GM23338 (cell line): ENCODE measurements at regions not wholly inside any gene's neighbourhood (a gene's known extent, or its start where the extent isn't known, plus 50 kb on each side); places are given as distances from the start of the nearest gene placed in this dataset.

Source experiments
- CREB1 ChIP-seq: fragments of 250-450 bp; sonication (Bioruptor Pico); IDR thresholded peaks from 2 replicates; pipeline ENCODE4 v1.5.0; 2020; ENCODE audit warnings: low read depth, mild to moderate bottlenecking, moderate library complexity
- CTCF ChIP-seq, 2 experiments: fragments of 200-600 bp in 1 of 2; sonication (generic) in 1 of 2; conservative IDR thresholded peaks; 2 replicates each; pipeline versions ENCODE4 v1.5.1 to v1.6.1; 2016 to 2017; ENCODE audit warnings: antibody characterized with exemption in 2 of 2, low read depth in 2 of 2, mild to moderate bottlenecking in 2 of 2, moderate library complexity in 1 of 2
- ETS1 ChIP-seq: IDR thresholded peaks from 2 replicates; pipeline ENCODE4 v1.6.1; 2016; ENCODE audit warnings: antibody characterized with exemption
- EZH2 ChIP-seq: fragments of 200-600 bp; sonication (generic); IDR thresholded peaks from one replicate; pipeline ENCODE4 v1.8.0; 2017; ENCODE audit warnings: antibody characterized with exemption, mild to moderate bottlenecking, low read depth; ENCODE audit not compliant: unreplicated experiment
- EZH2phosphoT487 ChIP-seq: fragments of 200-600 bp; sonication (generic); IDR thresholded peaks from one replicate; pipeline ENCODE4 v1.8.1; 2018; ENCODE audit warnings: antibody characterized with exemption; ENCODE audit not compliant: unreplicated experiment
- JUNB ChIP-seq: IDR thresholded peaks from one replicate; pipeline ENCODE4 v1.6.1; 2016; ENCODE audit warnings: antibody characterized with exemption; ENCODE audit not compliant: unreplicated experiment
- NANOG ChIP-seq: IDR thresholded peaks from 2 replicates; pipeline ENCODE4 v1.6.1; 2016; ENCODE audit warnings: antibody characterized with exemption, borderline replicate concordance
- POLR2AphosphoS5 ChIP-seq: IDR thresholded peaks from 2 replicates; pipeline ENCODE4 v1.6.1; 2016; ENCODE audit warnings: antibody characterized with exemption, low read depth
- REST ChIP-seq: IDR thresholded peaks from one replicate; pipeline ENCODE4 v1.6.1; 2018; ENCODE audit warnings: antibody characterized with exemption; ENCODE audit not compliant: unreplicated experiment
- STAT1 ChIP-seq: IDR thresholded peaks from one replicate; pipeline ENCODE4 v1.6.1; 2016; ENCODE audit warnings: antibody characterized with exemption; ENCODE audit not compliant: unreplicated experiment
- ZNF114 ChIP-seq: fragments of 250-450 bp; sonication (Bioruptor Pico); IDR thresholded peaks from 2 replicates; pipeline ENCODE4 v1.5.0; 2020; ENCODE audit warnings: mild to moderate bottlenecking, moderate library complexity
- ZNF331 ChIP-seq: fragments of 250-450 bp; sonication (Bioruptor Pico); IDR thresholded peaks from 2 replicates; pipeline ENCODE4 v1.5.0; 2020; ENCODE audit warnings: low read depth, mild to moderate bottlenecking, moderate library complexity
- ZNF462 ChIP-seq: fragments of 250-450 bp; sonication (Bioruptor Pico); IDR thresholded peaks from 2 replicates; pipeline ENCODE4 v1.5.0; 2020; ENCODE audit warnings: mild to moderate bottlenecking, moderate library complexity

- TF ChIP-seq REST, result no peak
- no peak for TF ChIP-seq EZH2
- no peak for TF ChIP-seq CTCF (conservative IDR thresholded peaks at IDR 0.05; ENCODE audit: low read depth in 2 of 2)
- no peak for TF ChIP-seq EZH2phosphoT487
- TF ChIP-seq JUNB, result no peak
- TF ChIP-seq STAT1, result no peak
- no peak for TF ChIP-seq CREB1
- no peak for TF ChIP-seq POLR2AphosphoS5
- no peak for TF ChIP-seq ZNF462
- TF ChIP-seq ETS1, result no peak
- no peak for TF ChIP-seq NANOG
- no peak for TF ChIP-seq ZNF331
- no peak for TF ChIP-seq ZNF114 (CRISPR knock-in tag)
Observed at GRCh38 chr3:73228959-73229358, 167.5 kb downstream of the EBLN2 start.
